ENCODE measurements at regions not wholly inside any gene's neighbourhood (a gene's known extent, or its start where the extent isn't known, plus 50 kb on each side); places are given as distances from the start of the nearest gene placed in this dataset.

DNA sequence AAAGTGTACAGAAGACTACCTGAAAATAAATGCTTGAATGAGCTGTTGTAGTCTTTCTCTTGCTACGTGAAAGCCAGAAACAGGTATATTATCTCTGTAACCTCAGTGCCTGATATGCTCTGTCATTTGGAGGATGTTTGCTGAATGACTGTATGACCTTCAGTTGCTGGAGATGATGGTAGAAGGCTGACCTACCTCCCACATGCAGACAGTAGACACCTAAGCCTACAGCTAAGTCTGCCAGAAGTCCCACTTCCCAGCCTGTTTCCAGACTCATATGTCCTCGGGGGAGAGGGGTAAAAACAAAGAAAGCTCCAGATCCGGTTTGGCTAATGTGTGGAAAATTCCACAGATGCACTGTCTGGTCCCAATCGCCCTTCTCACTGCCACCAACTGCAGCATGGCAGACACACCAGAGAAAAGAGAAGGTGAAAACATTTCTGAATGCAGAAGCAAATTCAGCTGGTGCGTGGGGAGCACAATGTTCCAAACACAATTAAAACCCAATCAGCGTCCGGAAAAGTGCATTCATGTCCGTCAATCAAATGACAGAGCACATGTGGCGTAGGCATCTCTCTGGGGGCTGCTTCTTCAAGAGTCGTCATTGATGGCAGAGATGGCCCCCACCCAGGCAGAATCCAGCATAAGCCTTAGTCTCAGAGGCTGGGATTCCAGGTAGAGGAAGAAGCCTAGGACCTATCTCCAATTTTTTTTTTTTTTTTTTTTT is 76.3 kb upstream of the TBX3 start:
- TF ChIP-seq CBFA2T3 (IDR thresholded peaks at IDR 0.05) (no peak), MAFF (IDR thresholded peaks at IDR 0.05; ENCODE audit: low read length) (no peak), CEBPB (tag; IDR thresholded peaks at IDR 0.05) (no peak), ZFX (CRISPR knock-in tag; IDR thresholded peaks at IDR 0.05) (no peak), POLR2AphosphoS2 (IDR thresholded peaks at IDR 0.05; ENCODE audit: low read length) (no peak)
- TF ChIP-seq, protein P1, sequence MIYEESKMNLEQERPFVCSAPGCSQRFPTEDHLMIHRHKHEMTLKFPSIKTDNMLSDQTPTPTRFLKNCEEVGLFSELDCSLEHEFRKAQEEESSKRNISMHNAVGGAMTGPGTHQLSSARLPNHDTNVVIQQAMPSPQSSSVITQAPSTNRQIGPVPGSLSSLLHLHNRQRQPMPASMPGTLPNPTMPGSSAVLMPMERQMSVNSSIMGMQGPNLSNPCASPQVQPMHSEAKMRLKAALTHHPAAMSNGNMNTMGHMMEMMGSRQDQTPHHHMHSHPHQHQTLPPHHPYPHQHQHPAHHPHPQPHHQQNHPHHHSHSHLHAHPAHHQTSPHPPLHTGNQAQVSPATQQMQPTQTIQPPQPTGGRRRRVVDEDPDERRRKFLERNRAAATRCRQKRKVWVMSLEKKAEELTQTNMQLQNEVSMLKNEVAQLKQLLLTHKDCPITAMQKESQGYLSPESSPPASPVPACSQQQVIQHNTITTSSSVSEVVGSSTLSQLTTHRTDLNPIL (CRISPR knock-in tag; IDR thresholded peaks at IDR 0.05), result no peak
- TF ChIP-seq, protein P2, sequence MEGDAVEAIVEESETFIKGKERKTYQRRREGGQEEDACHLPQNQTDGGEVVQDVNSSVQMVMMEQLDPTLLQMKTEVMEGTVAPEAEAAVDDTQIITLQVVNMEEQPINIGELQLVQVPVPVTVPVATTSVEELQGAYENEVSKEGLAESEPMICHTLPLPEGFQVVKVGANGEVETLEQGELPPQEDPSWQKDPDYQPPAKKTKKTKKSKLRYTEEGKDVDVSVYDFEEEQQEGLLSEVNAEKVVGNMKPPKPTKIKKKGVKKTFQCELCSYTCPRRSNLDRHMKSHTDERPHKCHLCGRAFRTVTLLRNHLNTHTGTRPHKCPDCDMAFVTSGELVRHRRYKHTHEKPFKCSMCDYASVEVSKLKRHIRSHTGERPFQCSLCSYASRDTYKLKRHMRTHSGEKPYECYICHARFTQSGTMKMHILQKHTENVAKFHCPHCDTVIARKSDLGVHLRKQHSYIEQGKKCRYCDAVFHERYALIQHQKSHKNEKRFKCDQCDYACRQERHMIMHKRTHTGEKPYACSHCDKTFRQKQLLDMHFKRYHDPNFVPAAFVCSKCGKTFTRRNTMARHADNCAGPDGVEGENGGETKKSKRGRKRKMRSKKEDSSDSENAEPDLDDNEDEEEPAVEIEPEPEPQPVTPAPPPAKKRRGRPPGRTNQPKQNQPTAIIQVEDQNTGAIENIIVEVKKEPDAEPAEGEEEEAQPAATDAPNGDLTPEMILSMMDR (IDR thresholded peaks at IDR 0.05 in 2 of 3, conservative IDR thresholded peaks at IDR 0.05 in 1 of 3; ENCODE audit: insufficient read depth in 2 of 3, low read depth in 1 of 3, low read length in 3 of 3), result no peak
- TF ChIP-seq, protein P3, sequence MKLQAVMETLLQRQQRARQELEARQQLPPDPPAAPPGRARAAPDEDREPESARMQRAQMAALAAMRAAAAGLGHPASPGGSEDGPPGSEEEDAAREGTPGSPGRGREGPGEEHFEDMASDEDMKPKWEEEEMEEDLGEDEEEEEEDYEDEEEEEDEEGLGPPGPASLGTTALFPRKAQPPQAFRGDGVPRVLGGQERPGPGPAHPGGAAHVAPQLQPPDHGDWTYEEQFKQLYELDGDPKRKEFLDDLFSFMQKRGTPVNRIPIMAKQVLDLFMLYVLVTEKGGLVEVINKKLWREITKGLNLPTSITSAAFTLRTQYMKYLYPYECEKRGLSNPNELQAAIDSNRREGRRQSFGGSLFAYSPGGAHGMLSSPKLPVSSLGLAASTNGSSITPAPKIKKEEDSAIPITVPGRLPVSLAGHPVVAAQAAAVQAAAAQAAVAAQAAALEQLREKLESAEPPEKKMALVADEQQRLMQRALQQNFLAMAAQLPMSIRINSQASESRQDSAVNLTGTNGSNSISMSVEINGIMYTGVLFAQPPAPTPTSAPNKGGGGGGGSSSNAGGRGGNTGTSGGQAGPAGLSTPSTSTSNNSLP (IDR thresholded peaks at IDR 0.05; ENCODE audit: borderline replicate concordance, low read depth, low read length), result no peak

All from K562 (cell line).